GM12878 (cell line): ENCODE measurements at regions not wholly inside any gene's neighbourhood (a gene's known extent, or its start where the extent isn't known, plus 50 kb on each side); places are given as distances from the start of the nearest gene placed in this dataset.

Experiments
- ATAC-seq: fragments of 200-7000 bp; cut with Tn5 transposase; 3 replicates; pipeline ENCODE4 v1.9.1; 2020; ENCODE audit warnings: mild to moderate bottlenecking, moderate library complexity
- BruUV-seq: library from RNA; stranded (reverse); fragments of 400-500 nt; replicated peaks from 2 replicates; lab custom pipeline; 2021; lab: Mats Ljungman, UMichigan
- CTCF ChIA-PET: fragments of 300-600 bp; sonication (Branson Sonifier 250); formaldehyde crosslinking; extraction: SDS; loops from one replicate; lab custom pipeline; 2021; ENCODE audit warnings: inconsistent platforms; lab: Yijun Ruan, JAX
- POLR2A ChIA-PET: fragments of 350-600 bp; formaldehyde crosslinking; extraction: SDS; loops from one replicate; lab custom pipeline; 2021; ENCODE audit warnings: inconsistent platforms; lab: Charles Lee
- RAD21 ChIA-PET: fragments of 300-600 bp; sonication (Branson Sonifier 250); formaldehyde crosslinking; loops from one replicate; lab custom pipeline; 2023; ENCODE audit warnings: antibody characterized with exemption; ENCODE audit not compliant: unreplicated experiment; lab: Charles Lee
- SMC1A ChIA-PET: fragments of 300-600 bp; sonication (Branson Sonifier 250); formaldehyde crosslinking; loops from one replicate; lab custom pipeline; 2023; ENCODE audit not compliant: unreplicated experiment, uncharacterized antibody; lab: Charles Lee
- DNase-seq: peaks from one replicate; pipeline ENCODE4 v3.0.0-alpha.2; 2011; ENCODE audit warnings: low read depth, low spot score
- FAIRE-seq: peaks from 3 replicates; lab custom pipeline; 2011; peaks lifted over from hg19 to GRCh38; lab: Jason Lieb, UNC
- H2AFZ ChIP-seq: 2 replicates; pipeline ENCODE4 v1.6.0; 2011; ENCODE audit warnings: low read depth, low read length, control low read depth; ENCODE audit not compliant: control insufficient read depth
- H3K27ac ChIP-seq: 2 replicates; pipeline ENCODE4 v1.5.1; 2011; ENCODE audit warnings: control low read depth; ENCODE audit not compliant: control insufficient read depth, insufficient read depth
- H3K27me3 ChIP-seq, 2 experiments: replicated peaks in 1 of 2; 2 replicates each; pipeline versions ENCODE4 v1.6.0 to v1.6.1; 2011; ENCODE audit warnings: low read length in 1 of 2; ENCODE audit not compliant: control insufficient read depth in 2 of 2, insufficient read depth in 2 of 2
- H3K36me3 ChIP-seq, 2 experiments: 2 replicates each; pipeline ENCODE4 v1.5.1; 2011; ENCODE audit warnings: low read length in 1 of 2; ENCODE audit not compliant: control insufficient read depth in 2 of 2, insufficient read depth in 2 of 2
- H3K4me1 ChIP-seq: 2 replicates; pipeline ENCODE4 v1.6.1; 2011; ENCODE audit warnings: mild to moderate bottlenecking, low read length, moderate library complexity, mixed read lengths; ENCODE audit not compliant: control insufficient read depth, insufficient read depth
- H3K4me2 ChIP-seq: 2 replicates; pipeline ENCODE4 v1.6.0; 2011; ENCODE audit warnings: control low read depth; ENCODE audit not compliant: control insufficient read depth, insufficient read depth
- H3K4me3 ChIP-seq: fragments of 200-600 bp; sonication (generic); 2 replicates; pipeline ENCODE4 v1.5.1; 2016
- H3K79me2 ChIP-seq: 2 replicates; pipeline ENCODE4 v1.6.0; 2011; ENCODE audit warnings: low read length; ENCODE audit not compliant: control insufficient read depth, insufficient read depth
- H3K9ac ChIP-seq: 2 replicates; pipeline ENCODE4 v1.8.0; 2011; ENCODE audit warnings: low read length, control low read depth, mixed read lengths; ENCODE audit not compliant: control insufficient read depth, insufficient read depth
- H3K9me3 ChIP-seq: replicated peaks from 3 replicates; pipeline ENCODE4 v1.5.1; 2011; ENCODE audit warnings: mild to moderate bottlenecking, low read length; ENCODE audit not compliant: control insufficient read depth, insufficient read depth
- H4K20me1 ChIP-seq: 2 replicates; pipeline ENCODE4 v1.6.0; 2011; ENCODE audit not compliant: control insufficient read depth, insufficient read depth
- ASH2L ChIP-seq: fragments of 300-600, 200-600 bp; sonication (generic); IDR thresholded peaks from 2 replicates; pipeline ENCODE4 v1.6.1; 2017; ENCODE audit warnings: low read depth, mild to moderate bottlenecking, borderline replicate concordance
- CHD1 ChIP-seq: IDR thresholded peaks from 2 replicates; pipeline ENCODE4 v1.6.1; 2012; ENCODE audit warnings: low read depth, low read length, improper control_type of control experiment
- EED ChIP-seq: sonication (generic); IDR thresholded peaks from 2 replicates; pipeline ENCODE4 v1.6.1; 2016; ENCODE audit warnings: antibody characterized with exemption, low read depth
- NR2F1 ChIP-seq: fragments of 450-650 bp; conservative IDR thresholded peaks from 2 replicates; pipeline ENCODE4 v1.6.1; 2017; ENCODE audit warnings: mild to moderate bottlenecking
- SREBF1 ChIP-seq: IDR thresholded peaks from 2 replicates; pipeline ENCODE4 v1.6.1; 2012; ENCODE audit warnings: mild to moderate bottlenecking, low read length
- TAF1 ChIP-seq: IDR thresholded peaks from 2 replicates; pipeline ENCODE4 v1.6.1; 2011; ENCODE audit warnings: mild to moderate bottlenecking, low read depth, low read length, borderline replicate concordance
- TCF12 ChIP-seq: IDR thresholded peaks from 2 replicates; pipeline ENCODE4 v1.6.1; 2011; ENCODE audit warnings: low read depth, mild to moderate bottlenecking, low read length
- WGBS: methylation state at CpG from one replicate; pipeline ENCODE4 v1.1.6; 2016; ENCODE audit warnings: low lambda C conversion rate; ENCODE audit not compliant: insufficient replicate concordance, insufficient coverage; ENCODE audit errors: missing lambda C conversion rate; 5-methylcytosine and 5-hydroxymethylcytosine counted together
- in situ Hi-C: fragments of 300-500 bp; cut with MboI; formaldehyde crosslinking; loops from 9 replicates; pipeline ENCODE4 v1.14.3; 2018; ENCODE audit warnings: mixed read lengths
- intact Hi-C: fragments of 100-400 bp; cut with micrococcal nuclease; formaldehyde crosslinking; loops from one replicate; pipeline ENCODE4 v1.14.2; 2022; ENCODE audit not compliant: unreplicated experiment
- TF ChIP-seq, protein P1 (sequence below): fragments of 450-650 bp; IDR thresholded peaks from 2 replicates; pipeline ENCODE4 v1.6.1; 2017; ENCODE audit warnings: mild to moderate bottlenecking, moderate library complexity

DNA sequence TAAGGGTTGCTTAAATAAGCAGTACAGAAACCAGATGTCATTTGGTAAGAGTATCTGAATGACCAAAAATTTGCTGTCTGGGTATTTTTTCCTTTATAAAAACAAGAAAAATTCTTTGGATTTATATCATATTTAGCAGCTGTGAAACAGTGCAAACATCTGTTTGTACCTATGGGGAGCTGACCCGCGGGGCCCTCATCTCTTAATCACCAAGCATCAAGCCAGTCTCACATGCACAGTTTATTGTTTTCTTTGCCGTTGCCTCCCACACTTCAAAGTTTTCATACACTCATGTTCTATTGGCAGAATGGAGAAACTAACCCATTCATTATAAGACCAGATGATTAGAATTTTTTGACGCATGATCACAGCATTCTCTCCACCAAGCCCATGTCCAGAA, 142.2 kb downstream of the BMP4 start:
- FAIRE-seq (no peak), DNase-seq (no peak), ATAC-seq (no peak)
- no peaks in the 10 kb centered on the region for H3K79me2 ChIP-seq
- no peaks in the 10 kb centered on the region for H3K27me3 ChIP-seq
- TF ChIP-seq CHD1 (no peak), ASH2L (no peak), NR2F1 (no peak), TAF1 (no peak), EED (no peak), TCF12 (no peak), SREBF1 (no peak)
- TF ChIP-seq, protein P1, sequence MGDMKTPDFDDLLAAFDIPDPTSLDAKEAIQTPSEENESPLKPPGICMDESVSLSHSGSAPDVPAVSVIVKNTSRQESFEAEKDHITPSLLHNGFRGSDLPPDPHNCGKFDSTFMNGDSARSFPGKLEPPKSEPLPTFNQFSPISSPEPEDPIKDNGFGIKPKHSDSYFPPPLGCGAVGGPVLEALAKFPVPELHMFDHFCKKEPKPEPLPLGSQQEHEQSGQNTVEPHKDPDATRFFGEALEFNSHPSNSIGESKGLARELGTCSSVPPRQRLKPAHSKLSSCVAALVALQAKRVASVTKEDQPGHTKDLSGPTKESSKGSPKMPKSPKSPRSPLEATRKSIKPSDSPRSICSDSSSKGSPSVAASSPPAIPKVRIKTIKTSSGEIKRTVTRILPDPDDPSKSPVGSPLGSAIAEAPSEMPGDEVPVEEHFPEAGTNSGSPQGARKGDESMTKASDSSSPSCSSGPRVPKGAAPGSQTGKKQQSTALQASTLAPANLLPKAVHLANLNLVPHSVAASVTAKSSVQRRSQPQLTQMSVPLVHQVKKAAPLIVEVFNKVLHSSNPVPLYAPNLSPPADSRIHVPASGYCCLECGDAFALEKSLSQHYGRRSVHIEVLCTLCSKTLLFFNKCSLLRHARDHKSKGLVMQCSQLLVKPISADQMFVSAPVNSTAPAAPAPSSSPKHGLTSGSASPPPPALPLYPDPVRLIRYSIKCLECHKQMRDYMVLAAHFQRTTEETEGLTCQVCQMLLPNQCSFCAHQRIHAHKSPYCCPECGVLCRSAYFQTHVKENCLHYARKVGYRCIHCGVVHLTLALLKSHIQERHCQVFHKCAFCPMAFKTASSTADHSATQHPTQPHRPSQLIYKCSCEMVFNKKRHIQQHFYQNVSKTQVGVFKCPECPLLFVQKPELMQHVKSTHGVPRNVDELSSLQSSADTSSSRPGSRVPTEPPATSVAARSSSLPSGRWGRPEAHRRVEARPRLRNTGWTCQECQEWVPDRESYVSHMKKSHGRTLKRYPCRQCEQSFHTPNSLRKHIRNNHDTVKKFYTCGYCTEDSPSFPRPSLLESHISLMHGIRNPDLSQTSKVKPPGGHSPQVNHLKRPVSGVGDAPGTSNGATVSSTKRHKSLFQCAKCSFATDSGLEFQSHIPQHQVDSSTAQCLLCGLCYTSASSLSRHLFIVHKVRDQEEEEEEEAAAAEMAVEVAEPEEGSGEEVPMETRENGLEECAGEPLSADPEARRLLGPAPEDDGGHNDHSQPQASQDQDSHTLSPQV, result no peak
- no TSS peak for BruUV-seq
- CTCF ChIA-PET, result no interaction called here
- 87% methylated on average over 4 of the region's 4 CpGs for WGBS
- no peaks in the 10 kb centered on the region for H4K20me1 ChIP-seq
- no peak overlapping the region for H3K4me2 ChIP-seq
- H3K4me1 ChIP-seq, result no peaks in the 10 kb centered on the region
- SMC1A ChIA-PET, result interaction anchor here (1.0 kb wide), 1 partner anchor 9 kb away, joined by 3 read pairs; no protein-coding TSS in a partner anchor
- intact Hi-C loops (no loop called here), in situ Hi-C loops (no loop called here)
- no peak overlapping the region for H3K27ac ChIP-seq
- no peak overlapping the region for H2AFZ ChIP-seq
- H3K4me3 ChIP-seq, result no peak overlapping the region
- H3K36me3 ChIP-seq, result no peaks in the 10 kb centered on the region
- H3K9me3 ChIP-seq, result no peaks in the 10 kb centered on the region
- RAD21 ChIA-PET, result no interaction called here
- H3K9ac ChIP-seq, result no peak overlapping the region
- POLR2A ChIA-PET, result no interaction called here
